ENCODE measurements at regions not wholly inside any gene's neighbourhood (a gene's known extent, or its start where the extent isn't known, plus 50 kb on each side); places are given as distances from the start of the nearest gene placed in this dataset.

DNA sequence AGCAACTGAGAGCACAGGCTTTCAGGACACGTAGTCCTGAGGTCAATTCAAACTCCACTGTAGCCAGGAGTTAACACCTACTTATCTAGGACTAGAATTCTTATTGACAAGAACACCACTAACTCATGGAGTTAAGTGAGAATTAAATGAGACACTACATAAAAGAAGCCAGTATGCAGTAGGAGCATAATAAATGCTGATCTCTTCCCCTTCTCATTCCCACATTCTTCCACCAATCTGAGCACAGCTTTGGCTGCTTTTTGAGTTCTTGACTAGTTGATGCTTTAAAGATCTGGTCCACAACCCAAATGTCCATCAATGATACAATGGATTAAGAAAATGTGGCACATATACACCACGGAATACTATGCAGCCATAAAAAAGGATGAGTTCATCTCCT is 55.2 kb downstream of the TTC32 start:
- BruUV-seq (replicated peaks), result no TSS peak
- in situ Hi-C loops (cut with HindIII; ENCODE audit: low pct_unique_long_range_greater_than_20kb, low sequenced_read_pairs) (no loop called here), intact Hi-C loops (cut with micrococcal nuclease; ENCODE audit: unreplicated experiment) (no loop called here)
- no peaks in the 10 kb centered on the region for H3K9me3 ChIP-seq (ENCODE audit: control insufficient read depth, insufficient read depth, low read depth, low read length)
- no peak overlapping the region for H3K27ac ChIP-seq (ENCODE audit: low read length)
- no peak for DNase-seq (ENCODE audit: low read depth, low spot score)
- no peak overlapping the region for H3K4me3 ChIP-seq (ENCODE audit: low read depth in 2 of 2, low read length in 2 of 2)
- H3K4me1 ChIP-seq (ENCODE audit: control insufficient read depth, insufficient read depth, low read length), result no peaks in the 10 kb centered on the region; the same call in 1 of the 2 replicates
- H3K36me3 ChIP-seq (ENCODE audit: control insufficient read depth, insufficient read depth, low read length), result no peaks in the 10 kb centered on the region
- TF ChIP-seq, protein P1, sequence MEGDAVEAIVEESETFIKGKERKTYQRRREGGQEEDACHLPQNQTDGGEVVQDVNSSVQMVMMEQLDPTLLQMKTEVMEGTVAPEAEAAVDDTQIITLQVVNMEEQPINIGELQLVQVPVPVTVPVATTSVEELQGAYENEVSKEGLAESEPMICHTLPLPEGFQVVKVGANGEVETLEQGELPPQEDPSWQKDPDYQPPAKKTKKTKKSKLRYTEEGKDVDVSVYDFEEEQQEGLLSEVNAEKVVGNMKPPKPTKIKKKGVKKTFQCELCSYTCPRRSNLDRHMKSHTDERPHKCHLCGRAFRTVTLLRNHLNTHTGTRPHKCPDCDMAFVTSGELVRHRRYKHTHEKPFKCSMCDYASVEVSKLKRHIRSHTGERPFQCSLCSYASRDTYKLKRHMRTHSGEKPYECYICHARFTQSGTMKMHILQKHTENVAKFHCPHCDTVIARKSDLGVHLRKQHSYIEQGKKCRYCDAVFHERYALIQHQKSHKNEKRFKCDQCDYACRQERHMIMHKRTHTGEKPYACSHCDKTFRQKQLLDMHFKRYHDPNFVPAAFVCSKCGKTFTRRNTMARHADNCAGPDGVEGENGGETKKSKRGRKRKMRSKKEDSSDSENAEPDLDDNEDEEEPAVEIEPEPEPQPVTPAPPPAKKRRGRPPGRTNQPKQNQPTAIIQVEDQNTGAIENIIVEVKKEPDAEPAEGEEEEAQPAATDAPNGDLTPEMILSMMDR (IDR thresholded peaks at IDR 0.05), result no peak
- TF ChIP-seq, protein P2, sequence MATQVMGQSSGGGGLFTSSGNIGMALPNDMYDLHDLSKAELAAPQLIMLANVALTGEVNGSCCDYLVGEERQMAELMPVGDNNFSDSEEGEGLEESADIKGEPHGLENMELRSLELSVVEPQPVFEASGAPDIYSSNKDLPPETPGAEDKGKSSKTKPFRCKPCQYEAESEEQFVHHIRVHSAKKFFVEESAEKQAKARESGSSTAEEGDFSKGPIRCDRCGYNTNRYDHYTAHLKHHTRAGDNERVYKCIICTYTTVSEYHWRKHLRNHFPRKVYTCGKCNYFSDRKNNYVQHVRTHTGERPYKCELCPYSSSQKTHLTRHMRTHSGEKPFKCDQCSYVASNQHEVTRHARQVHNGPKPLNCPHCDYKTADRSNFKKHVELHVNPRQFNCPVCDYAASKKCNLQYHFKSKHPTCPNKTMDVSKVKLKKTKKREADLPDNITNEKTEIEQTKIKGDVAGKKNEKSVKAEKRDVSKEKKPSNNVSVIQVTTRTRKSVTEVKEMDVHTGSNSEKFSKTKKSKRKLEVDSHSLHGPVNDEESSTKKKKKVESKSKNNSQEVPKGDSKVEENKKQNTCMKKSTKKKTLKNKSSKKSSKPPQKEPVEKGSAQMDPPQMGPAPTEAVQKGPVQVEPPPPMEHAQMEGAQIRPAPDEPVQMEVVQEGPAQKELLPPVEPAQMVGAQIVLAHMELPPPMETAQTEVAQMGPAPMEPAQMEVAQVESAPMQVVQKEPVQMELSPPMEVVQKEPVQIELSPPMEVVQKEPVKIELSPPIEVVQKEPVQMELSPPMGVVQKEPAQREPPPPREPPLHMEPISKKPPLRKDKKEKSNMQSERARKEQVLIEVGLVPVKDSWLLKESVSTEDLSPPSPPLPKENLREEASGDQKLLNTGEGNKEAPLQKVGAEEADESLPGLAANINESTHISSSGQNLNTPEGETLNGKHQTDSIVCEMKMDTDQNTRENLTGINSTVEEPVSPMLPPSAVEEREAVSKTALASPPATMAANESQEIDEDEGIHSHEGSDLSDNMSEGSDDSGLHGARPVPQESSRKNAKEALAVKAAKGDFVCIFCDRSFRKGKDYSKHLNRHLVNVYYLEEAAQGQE (IDR thresholded peaks at IDR 0.05; ENCODE audit: insufficient read depth in 1 of 2, low read depth in 2 of 2, low read length in 1 of 2), result no peak
- TF ChIP-seq TCF7L2 (IDR thresholded peaks at IDR 0.05; ENCODE audit: low read depth, low read length) (no peak), SIN3A (IDR thresholded peaks at IDR 0.05; ENCODE audit: borderline replicate concordance, insufficient read depth, low read depth, low read length) (no peak), POLR2AphosphoS5 (IDR thresholded peaks at IDR 0.05; ENCODE audit: low read depth, low read length) (no peak)
- POLR2A ChIA-PET, result no interaction called here
- CTCF ChIA-PET, result no interaction called here
- no peak for ATAC-seq
- no peaks in the 10 kb centered on the region for H3K27me3 ChIP-seq (ENCODE audit: control insufficient read depth, insufficient read depth, low read length)

DNA sequence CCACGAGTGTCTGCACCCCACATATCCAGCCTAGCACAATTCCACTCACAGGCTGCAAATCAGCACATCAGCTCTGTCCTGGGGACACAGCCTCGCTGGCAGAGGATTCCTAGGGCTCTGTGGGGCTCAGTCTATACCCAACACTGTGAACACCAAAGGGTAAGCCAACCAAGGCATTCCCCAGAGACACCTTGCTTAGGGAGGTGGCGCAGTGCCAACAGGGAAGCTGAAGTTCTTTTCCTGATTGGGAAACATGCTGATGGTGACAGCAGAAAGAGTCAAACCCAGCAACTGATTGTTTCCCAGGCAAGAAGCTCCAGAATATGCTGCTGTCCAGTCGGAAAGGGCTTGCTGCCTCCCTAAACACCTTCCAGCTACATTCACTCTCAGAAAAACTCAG is 55.8 kb downstream of the TTC32 start:
- no peak for DNase-seq (ENCODE audit: low read depth, low spot score)
- ATAC-seq, result no peak
- no peaks in the 10 kb centered on the region for H3K4me1 ChIP-seq (ENCODE audit: control insufficient read depth, insufficient read depth, low read length)
- no peak overlapping the region for H3K4me3 ChIP-seq (ENCODE audit: low read depth in 2 of 2, low read length in 2 of 2)
- ChIA-PET POLR2A (no interaction called here), CTCF (no interaction called here)
- H3K36me3 ChIP-seq (ENCODE audit: control insufficient read depth, insufficient read depth, low read length), result no peaks in the 10 kb centered on the region
- TF ChIP-seq, protein P1 (IDR thresholded peaks at IDR 0.05), result no peak
- TF ChIP-seq SIN3A (IDR thresholded peaks at IDR 0.05; ENCODE audit: borderline replicate concordance, insufficient read depth, low read depth, low read length) (no peak), TCF7L2 (IDR thresholded peaks at IDR 0.05; ENCODE audit: low read depth, low read length) (no peak), POLR2AphosphoS5 (IDR thresholded peaks at IDR 0.05; ENCODE audit: low read depth, low read length) (no peak)
- TF ChIP-seq, protein P2 (IDR thresholded peaks at IDR 0.05; ENCODE audit: insufficient read depth in 1 of 2, low read depth in 2 of 2, low read length in 1 of 2), result no peak
- H3K9me3 ChIP-seq (ENCODE audit: control insufficient read depth, insufficient read depth, low read depth, low read length), result no peaks in the 10 kb centered on the region
- H3K27ac ChIP-seq (ENCODE audit: low read length), result no peak overlapping the region
- intact Hi-C loops (cut with micrococcal nuclease; ENCODE audit: unreplicated experiment), result no loop called here
- no peaks in the 10 kb centered on the region for H3K27me3 ChIP-seq (ENCODE audit: control insufficient read depth, insufficient read depth, low read length)
- no TSS peak for BruUV-seq (replicated peaks)
- in situ Hi-C loops (cut with HindIII; ENCODE audit: low pct_unique_long_range_greater_than_20kb, low sequenced_read_pairs), result no loop called here
